EH (cell line): ENCODE measurements at regions not wholly inside any gene's neighbourhood (a gene's known extent, or its start where the extent isn't known, plus 50 kb on each side); places are given as distances from the start of the nearest gene placed in this dataset.
"Not testable (repeated sequence)": the region's sequence is repeated elsewhere in the genome, so short reads cannot be mapped to it uniquely, and the experiment has no call there.

Source experiments
- DNase-seq: peaks from one replicate; pipeline ENCODE4 v3.0.0-alpha.2; 2015; ENCODE audit warnings: low read depth

DNA sequence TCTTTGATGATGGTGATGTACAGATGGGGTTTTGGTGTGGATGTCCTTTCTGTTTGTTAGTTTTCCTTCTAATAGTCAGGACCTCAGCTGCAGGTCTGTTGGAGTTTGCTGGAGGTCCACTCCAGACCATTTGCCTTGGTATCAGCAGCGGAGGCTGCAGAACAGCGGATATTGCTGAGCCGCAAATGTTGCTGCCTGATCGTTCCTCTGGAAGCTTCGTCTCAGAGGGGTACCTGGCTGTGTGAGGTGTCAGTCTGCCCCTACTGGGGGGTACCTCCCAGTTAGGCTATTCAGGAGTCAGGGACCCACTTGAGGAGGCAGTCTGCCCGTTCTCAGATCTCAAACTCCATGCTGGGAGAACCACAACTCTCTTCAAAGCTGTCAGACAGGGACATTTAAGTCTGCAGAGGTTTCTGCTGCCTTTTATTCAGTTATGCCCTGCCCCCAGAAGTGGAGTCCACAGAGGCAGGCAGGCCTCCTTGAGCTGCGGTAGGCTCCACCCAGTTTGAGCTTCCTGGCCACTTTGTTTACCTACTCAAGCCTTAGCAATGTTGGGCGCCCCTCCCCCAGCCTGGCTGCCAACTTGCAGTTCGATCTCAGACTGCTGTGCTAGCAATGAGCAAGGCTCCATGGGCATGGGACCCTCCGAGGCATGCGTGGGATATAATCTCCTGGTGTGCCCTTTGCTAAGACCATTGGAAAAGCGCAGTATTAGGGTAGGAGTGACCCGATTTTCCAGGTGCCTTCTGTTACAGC is 264.5 kb downstream of the MATN1 start:
- not testable (repeated sequence) for DNase-seq

DNA sequence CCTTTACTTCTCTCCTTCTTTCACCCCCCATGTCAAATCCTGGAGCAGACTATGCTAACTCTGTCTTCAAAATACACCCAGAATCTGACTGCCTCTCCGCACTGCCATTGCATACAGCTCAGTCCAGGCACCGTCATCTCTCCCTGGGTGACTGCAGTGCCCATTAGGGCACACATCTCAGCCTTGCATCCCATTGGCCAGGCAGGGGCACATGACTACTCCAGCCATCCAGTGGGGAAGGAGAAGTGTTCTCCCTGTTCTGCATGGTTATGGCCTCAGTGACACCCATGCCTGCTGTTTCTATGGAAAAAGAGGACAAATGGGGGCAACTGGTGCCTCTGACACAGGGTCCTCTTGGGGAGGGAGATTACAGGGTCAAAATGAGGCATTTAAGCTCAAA is 270.5 kb downstream of the MATN1 start:
- no peak for DNase-seq

DNA sequence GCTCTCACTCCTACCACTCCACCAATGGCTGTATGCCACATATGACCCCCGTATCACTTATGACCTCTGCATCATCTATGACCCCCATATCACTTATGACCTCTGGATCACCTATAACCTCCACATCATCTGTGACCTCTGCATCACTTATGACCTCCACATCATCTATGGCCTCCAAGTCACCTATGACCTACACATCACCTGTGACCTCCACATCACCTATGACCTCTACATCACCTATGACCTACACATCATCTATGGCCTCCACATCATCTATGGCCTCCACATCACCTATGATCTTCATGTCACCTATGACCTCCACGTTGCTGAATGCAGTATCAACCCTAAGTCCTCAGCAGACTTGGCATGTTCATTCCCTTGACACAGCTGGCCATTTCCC is 271.2 kb downstream of the MATN1 start:
- DNase-seq, result no peak

DNA sequence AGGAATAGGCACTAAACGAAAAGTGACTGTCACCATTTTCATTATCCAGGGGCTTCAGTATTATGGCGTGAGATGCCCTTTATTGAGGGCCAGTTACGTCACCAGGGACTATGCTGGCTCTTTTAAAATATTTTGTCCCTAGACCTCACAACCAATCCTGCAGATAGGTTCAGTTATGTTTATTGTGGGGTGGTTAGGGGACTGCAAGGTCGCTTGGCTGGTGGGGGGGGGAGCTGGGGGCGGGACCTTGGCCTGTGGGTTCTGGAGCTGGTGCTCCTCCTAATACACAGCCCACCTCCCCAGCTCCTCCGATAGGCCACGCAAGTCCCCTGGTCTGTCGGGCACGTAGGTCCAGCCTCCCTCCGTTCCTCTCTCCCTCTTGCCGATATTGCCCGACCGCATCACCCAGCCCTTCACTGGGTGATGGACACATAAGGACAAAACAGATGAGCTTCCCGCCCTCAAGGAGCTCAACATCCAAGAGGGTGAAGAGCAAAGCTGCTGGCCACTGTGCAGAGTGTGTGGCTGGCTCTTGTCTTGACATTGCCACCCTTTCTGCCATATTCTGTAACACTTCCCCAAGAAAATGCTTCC is 271.8 kb downstream of the MATN1 start:
- no peak for DNase-seq

DNA sequence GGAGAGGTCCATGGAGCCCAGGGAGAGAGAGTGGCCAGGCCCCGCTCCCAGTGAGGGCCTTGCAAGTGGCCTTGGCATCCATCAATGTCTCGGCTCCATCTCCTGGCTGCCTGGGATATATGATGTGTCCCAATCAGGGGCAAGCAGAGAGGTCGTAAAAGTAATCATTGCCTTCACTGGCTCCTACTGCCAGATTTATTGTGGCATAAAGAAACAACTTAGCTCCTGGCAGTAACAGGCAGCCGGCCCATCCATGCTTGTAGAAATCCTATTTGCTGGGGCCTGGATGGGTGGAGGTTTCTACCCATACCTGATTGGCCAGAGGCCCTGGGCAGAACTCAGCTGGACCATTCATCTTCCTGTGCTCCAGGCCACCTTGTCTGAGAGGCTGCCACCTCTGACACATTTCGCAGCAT is 272.6 kb downstream of the MATN1 start:
- DNase-seq, result no peak

DNA sequence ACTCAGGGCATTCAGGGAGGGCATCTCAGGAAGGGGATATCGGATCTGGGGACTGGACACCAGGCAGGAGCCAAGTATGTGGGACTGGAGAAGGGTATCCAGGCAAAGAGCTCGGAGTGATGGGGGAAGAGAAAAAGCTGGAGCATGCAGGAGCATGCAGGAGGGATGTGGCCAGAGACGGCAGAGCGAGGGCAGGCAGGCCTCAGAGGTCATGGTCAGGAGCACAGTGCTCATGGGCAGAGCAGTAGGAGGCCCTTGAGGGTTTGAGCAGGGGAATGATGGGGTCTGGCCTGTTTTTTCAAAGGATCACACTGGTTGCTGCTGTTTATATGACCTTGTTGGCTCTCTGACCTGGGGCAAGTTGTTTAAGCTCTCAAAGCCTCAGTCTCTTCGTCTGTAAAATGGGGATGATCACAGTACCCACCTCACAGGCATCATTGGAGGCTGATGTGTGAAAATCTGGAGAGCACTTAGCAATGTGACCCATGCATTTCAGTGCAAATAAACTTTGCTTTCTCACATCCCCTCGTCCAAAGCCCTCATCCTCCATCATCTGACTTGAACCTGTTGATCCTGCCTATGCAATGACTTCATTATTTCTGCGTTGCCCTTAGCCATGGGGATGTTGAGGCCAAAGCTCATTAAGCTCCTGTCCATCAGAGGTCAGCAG is 273.1 kb downstream of the MATN1 start:
- DNase-seq, result no peak

DNA sequence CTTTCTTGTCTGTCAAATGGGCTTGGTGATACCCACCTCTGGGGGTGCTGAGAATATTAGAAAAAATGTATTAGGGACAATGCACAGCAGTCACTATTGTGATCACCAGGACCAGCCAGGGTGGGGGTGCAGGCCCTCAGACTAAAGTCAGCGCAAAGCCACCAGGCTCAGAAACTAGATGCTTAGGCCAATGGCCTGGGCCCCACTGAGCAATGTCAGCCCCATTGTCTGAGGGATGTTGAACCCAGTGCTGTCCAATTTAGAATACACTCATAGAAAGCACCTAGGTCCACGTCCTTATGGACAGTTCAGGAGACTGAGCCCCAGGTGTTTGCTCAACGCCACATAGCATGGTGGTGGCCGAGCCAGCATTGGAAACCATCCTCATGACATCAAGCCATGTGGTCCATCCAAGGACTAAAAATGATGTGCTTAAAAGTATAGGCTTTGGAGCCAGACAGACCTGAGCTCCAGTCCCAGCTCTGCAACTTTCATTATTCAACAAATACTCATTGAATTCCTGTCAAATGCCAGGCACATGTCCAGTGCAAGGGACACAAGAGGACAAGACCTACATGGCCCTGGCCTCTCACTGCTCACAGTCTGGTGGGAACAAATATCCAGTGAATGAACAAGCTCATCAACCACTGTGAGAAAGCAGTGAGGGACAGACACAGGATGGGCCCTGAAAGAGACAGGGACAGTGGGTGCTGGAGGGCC is 273.8 kb downstream of the MATN1 start:
- DNase-seq, result no peak

DNA sequence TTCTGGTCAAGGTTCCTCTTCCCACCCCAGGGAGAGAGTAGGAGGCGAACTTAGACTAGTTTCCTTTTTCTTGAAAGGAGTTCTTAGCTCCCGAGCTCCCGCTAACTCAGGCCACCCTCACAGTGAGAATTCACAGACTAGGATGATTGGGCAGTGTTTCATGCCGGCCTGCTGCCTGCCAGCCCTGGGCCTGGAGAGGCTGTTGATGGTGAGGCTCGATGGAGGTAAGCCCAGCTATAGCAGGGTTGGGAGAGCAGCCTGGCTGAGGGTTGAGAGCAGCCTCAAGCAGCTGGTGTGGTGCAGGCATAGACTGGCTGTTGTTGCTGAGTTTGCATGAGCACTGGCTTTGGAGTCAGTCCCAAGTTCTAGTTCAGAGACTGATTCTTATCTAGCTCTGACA is 274.4 kb downstream of the MATN1 start:
- no peak for DNase-seq

DNA sequence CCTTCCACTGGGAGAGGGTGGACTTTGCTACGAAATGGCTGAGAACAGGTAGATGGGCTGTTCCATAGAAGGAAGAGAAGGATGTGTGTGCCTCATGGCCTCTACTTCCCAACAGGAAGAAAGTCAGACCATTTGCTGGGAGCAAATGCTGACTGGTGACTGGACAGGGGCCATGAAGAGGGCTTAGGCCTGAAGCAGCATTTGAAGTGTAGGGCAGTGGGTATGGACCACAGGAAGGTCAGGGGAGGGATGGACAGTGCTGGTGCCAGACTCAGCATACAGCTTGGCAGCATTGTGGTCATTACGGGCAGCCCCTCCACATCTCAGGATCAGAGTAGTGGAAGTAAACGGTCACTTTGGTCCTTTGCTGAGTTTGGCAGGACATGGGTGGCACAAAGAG is 275.7 kb downstream of the MATN1 start:
- no peak for DNase-seq

DNA sequence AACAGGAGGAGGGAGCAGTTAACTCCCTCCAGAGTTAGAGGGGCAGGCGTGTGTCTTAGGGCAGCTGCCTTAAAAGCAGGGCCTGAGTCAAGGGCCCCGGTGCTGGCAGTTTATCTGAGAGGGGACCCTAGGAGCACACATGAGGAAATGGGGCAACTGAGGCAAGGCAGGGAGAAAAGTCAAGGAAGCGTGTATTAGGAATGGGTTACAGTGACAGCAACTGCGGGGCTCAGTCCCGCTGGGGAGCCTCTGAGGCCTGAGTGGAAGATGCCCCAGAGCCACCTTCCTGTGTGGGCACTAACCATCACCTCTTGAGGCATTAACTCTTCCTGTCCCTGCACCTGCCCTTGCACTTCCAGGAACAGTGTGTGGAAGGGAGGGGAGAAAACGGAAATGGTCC is 276.3 kb downstream of the MATN1 start:
- no peak for DNase-seq

DNA sequence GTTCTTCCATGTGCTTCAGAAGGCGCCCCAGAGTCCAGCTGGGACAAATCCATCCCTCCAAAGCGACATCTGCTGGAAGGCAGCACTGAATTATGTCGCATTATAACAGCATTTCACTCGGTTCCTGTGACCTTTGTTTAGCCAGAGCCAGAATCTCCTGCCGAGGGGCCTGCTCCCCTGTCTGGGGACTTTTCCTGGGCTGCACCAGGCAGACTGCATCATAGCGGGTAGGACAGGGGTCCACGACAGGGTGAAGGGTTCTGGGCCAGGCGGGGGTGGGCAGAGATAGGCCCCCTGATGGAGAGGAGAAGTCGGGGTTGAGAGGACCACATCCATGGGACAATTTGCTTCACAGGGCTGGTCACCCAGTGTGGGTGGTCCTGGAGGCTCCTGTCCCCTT is 276.9 kb downstream of the MATN1 start:
- DNase-seq, result no peak

DNA sequence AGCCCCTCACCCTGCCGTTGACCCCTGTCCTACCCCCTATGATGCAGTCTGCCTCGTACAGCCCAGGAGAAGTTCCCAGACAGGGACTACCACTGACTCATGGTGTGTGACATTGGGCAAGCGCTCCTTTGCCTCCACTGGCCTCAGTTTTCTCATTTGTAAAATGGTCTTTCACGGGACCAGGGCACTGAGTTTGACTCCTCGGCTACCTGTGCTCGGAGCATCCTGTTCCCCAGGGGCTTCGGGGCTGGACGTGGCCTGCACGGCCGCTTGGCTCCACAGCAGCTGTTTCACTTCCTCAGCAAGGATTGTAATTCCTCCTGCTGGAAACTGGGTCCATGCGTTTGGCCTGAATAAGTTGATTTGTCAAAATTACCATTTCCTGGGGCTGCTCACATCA is 277.3 kb downstream of the MATN1 start:
- no peak for DNase-seq

DNA sequence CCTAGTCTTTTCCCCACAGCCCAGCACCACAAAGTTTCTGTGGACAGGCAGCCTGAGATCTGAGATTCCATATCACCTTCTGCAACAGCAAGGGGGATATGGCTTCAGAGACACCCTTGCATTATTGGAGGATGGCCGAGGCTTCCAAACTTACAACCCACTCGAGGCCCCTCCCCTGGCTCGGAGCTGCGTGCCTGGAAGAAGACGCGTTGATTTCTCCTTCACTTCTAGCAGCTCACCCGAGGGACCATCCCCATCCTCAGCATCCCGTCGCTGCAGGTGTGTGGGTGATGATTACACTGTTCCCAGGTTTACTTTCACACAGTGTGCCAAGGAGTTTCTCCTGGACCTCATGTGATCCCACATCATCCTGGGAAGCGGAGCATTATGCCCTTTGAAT is 277.9 kb downstream of the MATN1 start:
- DNase-seq, result no peak

DNA sequence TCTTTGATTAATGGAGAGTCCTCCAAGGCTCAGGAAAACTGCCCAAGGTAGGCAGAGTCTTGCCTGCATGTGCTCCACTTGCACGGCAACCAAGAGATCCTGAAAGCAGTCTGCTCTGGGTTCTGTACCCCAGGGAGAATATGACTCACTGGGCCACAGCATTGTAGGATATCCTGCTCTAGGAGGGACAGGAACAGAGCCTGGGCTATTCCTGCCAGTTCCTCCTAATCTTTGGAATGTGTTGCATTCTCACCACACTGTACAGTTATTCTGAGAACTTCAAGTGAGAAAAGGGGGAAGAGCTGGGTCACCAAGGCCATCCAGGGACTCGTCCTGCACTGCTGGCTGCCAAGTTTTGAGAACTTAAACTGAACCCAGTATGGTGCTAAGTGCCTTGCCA is 278.5 kb downstream of the MATN1 start:
- peak; percentile 25 for DNase-seq

DNA sequence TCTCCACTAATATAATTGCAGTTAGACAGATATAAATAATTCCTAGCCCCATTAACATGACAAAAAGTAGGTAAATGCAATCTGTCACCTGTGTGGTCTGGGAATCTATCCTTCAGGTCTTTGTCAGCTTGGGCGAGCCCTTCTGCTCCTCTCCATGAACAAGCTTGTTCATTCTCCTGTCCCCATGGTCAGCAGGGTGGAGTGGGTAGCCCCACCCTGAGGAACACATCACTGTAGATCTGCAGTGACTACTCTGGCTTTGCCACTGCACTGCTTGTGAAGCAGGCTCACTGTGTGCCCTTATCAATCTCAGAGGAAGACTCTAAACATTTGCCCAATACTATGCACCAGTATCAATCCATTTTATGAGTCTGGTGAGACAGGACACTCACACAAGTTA is 279.0 kb downstream of the MATN1 start:
- no peak for DNase-seq

DNA sequence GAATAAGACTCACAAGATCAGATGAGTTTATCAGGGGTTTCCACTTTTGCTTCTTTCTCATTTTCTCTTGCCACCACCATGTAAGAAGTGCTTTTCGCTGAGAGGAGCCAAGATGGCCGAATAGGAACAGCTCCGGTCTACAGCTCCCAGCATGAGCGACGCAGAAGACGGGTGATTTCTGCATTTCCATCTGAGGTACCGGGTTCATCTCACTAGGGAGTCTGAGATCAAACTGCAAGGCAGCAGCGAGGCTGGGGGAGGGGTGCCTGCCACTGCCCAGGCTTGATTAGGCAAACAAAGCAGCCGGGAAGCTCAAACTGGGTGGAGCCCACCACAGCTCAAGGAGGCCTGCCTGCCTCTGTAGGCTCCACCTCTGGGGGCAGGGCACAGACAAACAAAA is 285.1 kb downstream of the MATN1 start:
- DNase-seq, result not testable (repeated sequence)

DNA sequence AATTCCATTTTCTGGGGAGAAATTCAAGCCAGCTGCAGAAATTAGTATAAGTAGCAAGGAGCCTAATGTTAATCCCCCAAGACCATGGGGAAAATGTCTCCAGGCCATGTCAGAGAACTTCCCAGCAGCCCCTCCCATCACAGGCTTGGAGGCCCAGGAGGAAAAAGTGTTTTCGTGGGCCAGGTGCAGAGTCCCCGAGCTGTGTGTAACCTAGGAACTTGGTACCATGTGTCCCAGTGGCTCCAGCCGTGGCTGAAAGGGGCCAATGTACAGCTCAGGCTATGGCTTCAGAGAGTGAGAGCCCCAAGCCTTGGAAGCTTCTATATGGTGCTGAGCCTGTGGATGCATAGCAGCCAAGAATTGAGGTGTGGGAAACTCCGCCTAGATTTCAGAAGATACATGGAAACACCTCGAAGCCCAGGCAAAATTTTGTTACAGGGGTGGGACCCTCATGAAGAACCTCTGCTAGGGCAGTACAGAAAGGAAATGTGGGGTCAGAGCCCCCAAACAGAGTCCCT is 286.3 kb downstream of the MATN1 start:
- no peak for DNase-seq

DNA sequence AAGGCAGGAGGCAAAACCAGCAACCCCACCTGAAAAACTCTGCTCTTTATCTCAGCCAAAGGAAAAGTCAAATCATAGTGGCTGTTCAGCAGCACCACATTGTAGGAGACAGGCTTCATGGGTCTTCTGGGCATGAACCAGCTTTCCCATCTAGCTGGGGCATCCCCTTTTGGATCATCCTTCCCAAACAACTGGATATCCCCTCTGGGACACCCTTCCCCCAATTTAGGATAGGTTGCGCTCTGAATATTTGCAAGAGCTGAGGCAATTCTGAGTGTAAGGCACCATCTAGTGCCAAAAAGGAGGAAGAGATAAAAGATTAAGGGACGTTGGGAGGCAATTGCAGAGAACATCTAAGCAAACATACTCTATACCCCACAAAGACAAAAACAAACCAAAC is 295.8 kb downstream of the MATN1 start:
- no peak for DNase-seq

DNA sequence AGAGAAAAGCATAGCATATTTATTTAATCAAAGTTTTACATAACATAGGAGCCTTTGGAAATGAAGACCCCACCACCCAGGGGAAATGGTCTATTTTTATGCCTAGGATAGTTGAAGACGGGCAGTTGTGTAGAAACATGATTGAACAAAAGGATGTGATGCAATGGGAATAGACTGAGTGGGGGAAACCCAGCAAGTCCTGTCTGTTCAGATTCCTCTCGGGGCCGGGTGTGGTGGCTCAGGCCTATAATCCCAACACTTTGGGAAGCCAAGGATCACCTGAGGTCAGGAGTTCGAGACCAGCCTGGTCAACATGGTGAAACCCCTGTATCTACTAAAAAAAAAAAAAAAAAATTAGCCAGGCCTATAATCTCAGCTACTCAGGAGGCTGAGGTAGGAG is 298.3 kb downstream of the MATN1 start:
- no peak for DNase-seq

DNA sequence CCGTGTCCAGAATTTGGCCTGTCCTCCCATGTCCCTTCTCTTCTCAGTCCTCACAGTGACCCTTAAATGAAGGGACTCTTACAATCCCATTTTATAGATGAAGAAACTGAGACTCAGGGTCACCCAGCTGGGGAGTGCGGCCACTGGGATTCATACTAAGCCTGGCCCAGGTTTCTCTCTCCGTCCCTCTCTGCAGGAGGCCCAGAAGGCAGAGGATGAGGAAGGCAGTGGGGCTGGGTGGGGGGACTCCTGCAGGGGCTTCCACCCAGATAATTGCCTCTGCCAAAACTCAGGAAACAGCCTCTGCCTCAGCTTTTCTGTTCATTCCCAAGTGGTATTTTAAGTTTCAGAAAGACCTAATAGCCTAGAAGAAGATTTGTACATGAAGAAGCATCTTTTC is 299.8 kb downstream of the MATN1 start:
- DNase-seq, result no peak

DNA sequence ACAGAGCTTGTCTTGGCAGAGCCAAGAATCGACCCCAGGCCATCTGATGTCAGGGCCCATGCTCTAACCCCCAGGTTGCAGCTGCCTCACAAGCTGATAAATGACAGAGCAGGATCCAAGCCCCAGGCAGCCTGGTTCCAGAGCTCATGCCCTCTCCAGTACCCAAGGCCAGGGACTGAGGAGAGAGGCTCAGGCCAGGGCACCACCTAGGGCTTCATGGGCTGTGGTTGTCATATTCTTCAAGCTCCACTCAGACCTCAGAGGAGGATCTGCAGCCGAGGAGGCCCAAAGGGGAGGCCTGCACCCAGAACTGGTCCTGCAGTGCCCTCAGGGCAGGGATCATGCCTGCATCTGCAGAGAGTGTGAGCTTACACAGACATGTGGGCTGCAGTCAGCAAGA is 301.1 kb downstream of the MATN1 start:
- no peak for DNase-seq

DNA sequence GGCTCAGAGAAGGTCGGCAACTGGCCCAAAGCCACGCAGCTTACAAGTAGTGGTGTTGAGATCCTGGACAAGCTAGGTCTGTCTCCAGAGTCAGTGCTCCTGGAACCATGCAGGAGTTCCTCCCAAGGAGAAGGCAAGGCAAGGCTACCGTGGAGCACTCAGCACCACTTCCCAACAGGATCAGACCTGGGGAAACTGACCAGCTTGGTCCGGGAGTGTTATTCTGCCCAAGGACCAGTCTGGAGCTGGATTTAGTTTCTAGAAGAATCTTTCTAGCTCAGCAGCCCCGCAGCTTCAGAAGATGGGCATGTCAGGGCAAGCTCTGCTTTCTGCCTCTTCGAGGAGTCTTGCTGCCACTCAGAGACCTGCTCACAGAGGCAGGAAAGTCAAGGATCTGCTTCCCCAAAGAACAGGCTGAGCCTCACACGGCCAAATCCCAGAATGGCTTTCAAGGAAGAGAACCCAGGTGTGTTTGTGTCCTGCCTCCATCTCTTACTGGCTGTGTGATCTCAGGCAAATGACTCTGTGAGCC is 302.8 kb downstream of the MATN1 start:
- DNase-seq, result no peak
